GM23338 (cell line): ENCODE measurements at regions not wholly inside any gene's neighbourhood (a gene's known extent, or its start where the extent isn't known, plus 50 kb on each side); places are given as distances from the start of the nearest gene placed in this dataset.

Experiments used
- ATAC-seq: fragments of 200-7000 bp; cut with Tn5 transposase; 3 replicates; pipeline ENCODE4 v1.9.1; 2020
- DNase-seq: peaks from one replicate; pipeline ENCODE4 v3.0.0-alpha.2; 2015; ENCODE audit warnings: low spot score
- H2AFZ ChIP-seq: fragments of 200-600 bp; sonication (generic); 2 replicates; pipeline ENCODE4 v1.8.0; 2016; ENCODE audit warnings: antibody characterized with exemption, mild to moderate bottlenecking, moderate library complexity
- H3F3A ChIP-seq: fragments of 200-600 bp; sonication (generic); replicated peaks from 2 replicates; pipeline ENCODE4 v1.8.0; 2017; ENCODE audit warnings: antibody characterized with exemption, mixed run types, low read depth
- H3K27ac ChIP-seq: fragments of 200-600 bp; sonication (generic); 2 replicates; pipeline ENCODE4 v1.6.1; 2016; ENCODE audit warnings: low read depth
- H3K27me3 ChIP-seq: fragments of 200-600 bp; sonication (generic); 2 replicates; pipeline ENCODE4 v1.8.0; 2016; ENCODE audit warnings: mild to moderate bottlenecking, mixed run types, moderate library complexity; ENCODE audit not compliant: insufficient read depth
- H3K36me3 ChIP-seq: fragments of 200-600 bp; sonication (generic); 2 replicates; pipeline ENCODE4 v1.8.0; 2016; ENCODE audit warnings: mild to moderate bottlenecking; ENCODE audit not compliant: insufficient read depth
- H3K4me1 ChIP-seq: fragments of 200-600 bp; sonication (generic); 2 replicates; pipeline ENCODE4 v1.8.0; 2016; ENCODE audit warnings: mild to moderate bottlenecking, moderate library complexity; ENCODE audit not compliant: insufficient read depth
- H3K4me2 ChIP-seq: fragments of 200-600 bp; sonication (generic); 2 replicates; pipeline ENCODE4 v1.7.1; 2017; ENCODE audit warnings: mixed run types
- H3K4me3 ChIP-seq: fragments of 200-600 bp; sonication (generic); 2 replicates; pipeline ENCODE4 v1.6.1; 2016; ENCODE audit warnings: mixed run types
- H3K79me2 ChIP-seq: fragments of 200-600 bp; sonication (generic); replicated peaks from 2 replicates; pipeline ENCODE4 v1.8.0; 2017; ENCODE audit warnings: mild to moderate bottlenecking; ENCODE audit not compliant: insufficient read depth
- H3K9me2 ChIP-seq: fragments of 200-600 bp; sonication (generic); 2 replicates; pipeline ENCODE4 v1.8.0; 2017; ENCODE audit not compliant: insufficient read depth
- H4K20me1 ChIP-seq: fragments of 200-600 bp; sonication (generic); replicated peaks from 2 replicates; pipeline ENCODE4 v1.8.0; 2017; ENCODE audit warnings: mild to moderate bottlenecking; ENCODE audit not compliant: insufficient read depth
- H3K27ac Mint-ChIP-seq: 2 replicates; pipeline ENCODE4 v1.8.0; 2020; ENCODE audit warnings: inconsistent platforms, mild to moderate bottlenecking, moderate library complexity, mixed read lengths
- H3K27me3 Mint-ChIP-seq: 3 replicates; pipeline ENCODE4 v1.8.0; 2022; ENCODE audit warnings: low read depth, mild to moderate bottlenecking, moderate library complexity, mixed read lengths, inconsistent platforms; ENCODE audit not compliant: insufficient read depth, poor library complexity
- H3K36me3 Mint-ChIP-seq: 3 replicates; pipeline ENCODE4 v1.8.0; 2021; ENCODE audit warnings: low read depth, mild to moderate bottlenecking, inconsistent platforms, moderate library complexity, mixed read lengths
- H3K4me1 Mint-ChIP-seq: 3 replicates; pipeline ENCODE4 v1.8.0; 2020; ENCODE audit warnings: mild to moderate bottlenecking, inconsistent platforms, mixed read lengths
- H3K4me3 Mint-ChIP-seq: 3 replicates; pipeline ENCODE4 v1.8.0; 2021; ENCODE audit warnings: moderate library complexity, mild to moderate bottlenecking, inconsistent platforms, mixed read lengths
- H3K9me3 Mint-ChIP-seq: 3 replicates; pipeline ENCODE4 v1.8.0; 2020; ENCODE audit warnings: moderate library complexity, mild to moderate bottlenecking, inconsistent platforms, mixed read lengths
- CREB1 ChIP-seq: fragments of 250-450 bp; sonication (Bioruptor Pico); IDR thresholded peaks from 2 replicates; pipeline ENCODE4 v1.5.0; 2020; ENCODE audit warnings: low read depth, mild to moderate bottlenecking, moderate library complexity
- EZH2 ChIP-seq: fragments of 200-600 bp; sonication (generic); IDR thresholded peaks from one replicate; pipeline ENCODE4 v1.8.0; 2017; ENCODE audit warnings: antibody characterized with exemption, mild to moderate bottlenecking, low read depth; ENCODE audit not compliant: unreplicated experiment
- EZH2phosphoT487 ChIP-seq: fragments of 200-600 bp; sonication (generic); IDR thresholded peaks from one replicate; pipeline ENCODE4 v1.8.1; 2018; ENCODE audit warnings: antibody characterized with exemption; ENCODE audit not compliant: unreplicated experiment
- JUNB ChIP-seq: IDR thresholded peaks from one replicate; pipeline ENCODE4 v1.6.1; 2016; ENCODE audit warnings: antibody characterized with exemption; ENCODE audit not compliant: unreplicated experiment
- NANOG ChIP-seq: IDR thresholded peaks from 2 replicates; pipeline ENCODE4 v1.6.1; 2016; ENCODE audit warnings: antibody characterized with exemption, borderline replicate concordance
- POLR2AphosphoS5 ChIP-seq: IDR thresholded peaks from 2 replicates; pipeline ENCODE4 v1.6.1; 2016; ENCODE audit warnings: antibody characterized with exemption, low read depth
- STAT1 ChIP-seq: IDR thresholded peaks from one replicate; pipeline ENCODE4 v1.6.1; 2016; ENCODE audit warnings: antibody characterized with exemption; ENCODE audit not compliant: unreplicated experiment
- ZNF114 ChIP-seq: fragments of 250-450 bp; sonication (Bioruptor Pico); IDR thresholded peaks from 2 replicates; pipeline ENCODE4 v1.5.0; 2020; ENCODE audit warnings: mild to moderate bottlenecking, moderate library complexity
- ZNF331 ChIP-seq: fragments of 250-450 bp; sonication (Bioruptor Pico); IDR thresholded peaks from 2 replicates; pipeline ENCODE4 v1.5.0; 2020; ENCODE audit warnings: low read depth, mild to moderate bottlenecking, moderate library complexity
- TF ChIP-seq, protein P1 (sequence below): IDR thresholded peaks from 2 replicates; pipeline ENCODE4 v1.6.1; 2016; ENCODE audit warnings: antibody characterized with exemption
- TF ChIP-seq, protein P2 (sequence below): fragments of 250-450 bp; sonication (Bioruptor Pico); IDR thresholded peaks from 2 replicates; pipeline ENCODE4 v1.5.0; 2020; ENCODE audit warnings: mild to moderate bottlenecking, moderate library complexity
- TF ChIP-seq, protein P3 (sequence below): IDR thresholded peaks from one replicate; pipeline ENCODE4 v1.6.1; 2018; ENCODE audit warnings: antibody characterized with exemption; ENCODE audit not compliant: unreplicated experiment
- TF ChIP-seq, protein P4 (sequence below), 2 experiments: fragments of 200-600 bp in 1 of 2; sonication (generic) in 1 of 2; conservative IDR thresholded peaks; 2 replicates each; pipeline versions ENCODE4 v1.5.1 to v1.6.1; 2016 to 2017; ENCODE audit warnings: antibody characterized with exemption in 2 of 2, low read depth in 2 of 2, mild to moderate bottlenecking in 2 of 2, moderate library complexity in 1 of 2

DNA sequence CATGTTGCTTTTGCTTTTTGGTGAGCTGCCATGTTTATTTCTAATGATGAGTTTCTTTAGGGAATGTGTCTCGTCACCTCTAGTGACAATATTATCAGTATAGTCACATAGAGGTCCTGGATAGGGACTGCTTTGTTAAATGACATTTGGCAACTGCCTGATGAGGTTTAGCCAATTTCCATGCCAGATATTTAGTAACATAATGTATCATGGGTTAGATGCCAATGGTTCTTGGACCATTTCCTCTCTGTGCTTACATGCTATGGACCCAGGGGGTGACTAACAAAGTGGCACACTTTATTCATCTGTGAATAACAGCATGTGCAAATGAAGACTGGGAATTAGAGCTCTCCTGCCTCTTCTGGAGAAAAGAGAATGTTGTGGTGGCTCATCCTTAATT lies 56.2 kb upstream of the RAB27B start:
- H3F3A ChIP-seq: no peaks in the 10 kb centered on the region
- no peaks in the 10 kb centered on the region for H4K20me1 ChIP-seq
- H3K4me1 ChIP-seq: 0 out of 2 replicates have a peak, but pooled peaks cover under 1% of the 10 kb centered on the region
- H3K79me2 ChIP-seq: no peaks in the 10 kb centered on the region
- Mint-ChIP-seq H3K27me3 (no peaks in the 10 kb centered on the region), H3K9me3 (no peaks in the 10 kb centered on the region), H3K36me3 (no peaks in the 10 kb centered on the region), H3K27ac (no peak overlapping the region), H3K4me1 (no peaks in the 10 kb centered on the region; the same call in 2 of the 3 replicates), H3K4me3 (no peak overlapping the region)
- H3K27ac ChIP-seq: no peak overlapping the region
- TF ChIP-seq, protein P1, sequence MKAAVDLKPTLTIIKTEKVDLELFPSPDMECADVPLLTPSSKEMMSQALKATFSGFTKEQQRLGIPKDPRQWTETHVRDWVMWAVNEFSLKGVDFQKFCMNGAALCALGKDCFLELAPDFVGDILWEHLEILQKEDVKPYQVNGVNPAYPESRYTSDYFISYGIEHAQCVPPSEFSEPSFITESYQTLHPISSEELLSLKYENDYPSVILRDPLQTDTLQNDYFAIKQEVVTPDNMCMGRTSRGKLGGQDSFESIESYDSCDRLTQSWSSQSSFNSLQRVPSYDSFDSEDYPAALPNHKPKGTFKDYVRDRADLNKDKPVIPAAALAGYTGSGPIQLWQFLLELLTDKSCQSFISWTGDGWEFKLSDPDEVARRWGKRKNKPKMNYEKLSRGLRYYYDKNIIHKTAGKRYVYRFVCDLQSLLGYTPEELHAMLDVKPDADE: no peak
- no peak for TF ChIP-seq STAT1
- TF ChIP-seq, protein P2, sequence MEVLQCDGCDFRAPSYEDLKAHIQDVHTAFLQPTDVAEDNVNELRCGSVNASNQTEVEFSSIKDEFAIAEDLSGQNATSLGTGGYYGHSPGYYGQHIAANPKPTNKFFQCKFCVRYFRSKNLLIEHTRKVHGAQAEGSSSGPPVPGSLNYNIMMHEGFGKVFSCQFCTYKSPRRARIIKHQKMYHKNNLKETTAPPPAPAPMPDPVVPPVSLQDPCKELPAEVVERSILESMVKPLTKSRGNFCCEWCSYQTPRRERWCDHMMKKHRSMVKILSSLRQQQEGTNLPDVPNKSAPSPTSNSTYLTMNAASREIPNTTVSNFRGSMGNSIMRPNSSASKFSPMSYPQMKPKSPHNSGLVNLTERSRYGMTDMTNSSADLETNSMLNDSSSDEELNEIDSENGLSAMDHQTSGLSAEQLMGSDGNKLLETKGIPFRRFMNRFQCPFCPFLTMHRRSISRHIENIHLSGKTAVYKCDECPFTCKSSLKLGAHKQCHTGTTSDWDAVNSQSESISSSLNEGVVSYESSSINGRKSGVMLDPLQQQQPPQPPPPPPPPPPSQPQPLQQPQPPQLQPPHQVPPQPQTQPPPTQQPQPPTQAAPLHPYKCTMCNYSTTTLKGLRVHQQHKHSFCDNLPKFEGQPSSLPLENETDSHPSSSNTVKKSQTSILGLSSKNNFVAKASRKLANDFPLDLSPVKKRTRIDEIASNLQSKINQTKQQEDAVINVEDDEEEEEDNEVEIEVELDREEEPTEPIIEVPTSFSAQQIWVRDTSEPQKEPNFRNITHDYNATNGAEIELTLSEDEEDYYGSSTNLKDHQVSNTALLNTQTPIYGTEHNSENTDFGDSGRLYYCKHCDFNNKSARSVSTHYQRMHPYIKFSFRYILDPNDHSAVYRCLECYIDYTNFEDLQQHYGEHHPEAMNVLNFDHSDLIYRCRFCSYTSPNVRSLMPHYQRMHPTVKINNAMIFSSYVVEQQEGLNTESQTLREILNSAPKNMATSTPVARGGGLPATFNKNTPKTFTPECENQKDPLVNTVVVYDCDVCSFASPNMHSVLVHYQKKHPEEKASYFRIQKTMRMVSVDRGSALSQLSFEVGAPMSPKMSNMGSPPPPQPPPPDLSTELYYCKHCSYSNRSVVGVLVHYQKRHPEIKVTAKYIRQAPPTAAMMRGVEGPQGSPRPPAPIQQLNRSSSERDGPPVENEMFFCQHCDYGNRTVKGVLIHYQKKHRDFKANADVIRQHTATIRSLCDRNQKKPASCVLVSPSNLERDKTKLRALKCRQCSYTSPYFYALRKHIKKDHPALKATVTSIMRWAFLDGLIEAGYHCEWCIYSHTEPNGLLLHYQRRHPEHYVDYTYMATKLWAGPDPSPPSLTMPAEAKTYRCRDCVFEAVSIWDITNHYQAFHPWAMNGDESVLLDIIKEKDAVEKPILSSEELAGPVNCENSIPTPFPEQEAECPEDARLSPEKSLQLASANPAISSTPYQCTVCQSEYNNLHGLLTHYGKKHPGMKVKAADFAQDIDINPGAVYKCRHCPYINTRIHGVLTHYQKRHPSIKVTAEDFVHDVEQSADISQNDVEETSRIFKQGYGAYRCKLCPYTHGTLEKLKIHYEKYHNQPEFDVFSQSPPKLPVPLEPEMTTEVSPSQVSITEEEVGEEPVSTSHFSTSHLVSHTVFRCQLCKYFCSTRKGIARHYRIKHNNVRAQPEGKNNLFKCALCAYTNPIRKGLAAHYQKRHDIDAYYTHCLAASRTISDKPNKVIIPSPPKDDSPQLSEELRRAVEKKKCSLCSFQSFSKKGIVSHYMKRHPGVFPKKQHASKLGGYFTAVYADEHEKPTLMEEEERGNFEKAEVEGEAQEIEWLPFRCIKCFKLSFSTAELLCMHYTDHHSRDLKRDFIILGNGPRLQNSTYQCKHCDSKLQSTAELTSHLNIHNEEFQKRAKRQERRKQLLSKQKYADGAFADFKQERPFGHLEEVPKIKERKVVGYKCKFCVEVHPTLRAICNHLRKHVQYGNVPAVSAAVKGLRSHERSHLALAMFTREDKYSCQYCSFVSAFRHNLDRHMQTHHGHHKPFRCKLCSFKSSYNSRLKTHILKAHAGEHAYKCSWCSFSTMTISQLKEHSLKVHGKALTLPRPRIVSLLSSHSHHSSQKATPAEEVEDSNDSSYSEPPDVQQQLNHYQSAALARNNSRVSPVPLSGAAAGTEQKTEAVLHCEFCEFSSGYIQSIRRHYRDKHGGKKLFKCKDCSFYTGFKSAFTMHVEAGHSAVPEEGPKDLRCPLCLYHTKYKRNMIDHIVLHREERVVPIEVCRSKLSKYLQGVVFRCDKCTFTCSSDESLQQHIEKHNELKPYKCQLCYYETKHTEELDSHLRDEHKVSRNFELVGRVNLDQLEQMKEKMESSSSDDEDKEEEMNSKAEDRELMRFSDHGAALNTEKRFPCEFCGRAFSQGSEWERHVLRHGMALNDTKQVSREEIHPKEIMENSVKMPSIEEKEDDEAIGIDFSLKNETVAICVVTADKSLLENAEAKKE (CRISPR knock-in tag): no peak
- no peak for TF ChIP-seq ZNF114 (CRISPR knock-in tag)
- TF ChIP-seq CREB1: no peak
- TF ChIP-seq JUNB: no peak
- TF ChIP-seq, protein P3, sequence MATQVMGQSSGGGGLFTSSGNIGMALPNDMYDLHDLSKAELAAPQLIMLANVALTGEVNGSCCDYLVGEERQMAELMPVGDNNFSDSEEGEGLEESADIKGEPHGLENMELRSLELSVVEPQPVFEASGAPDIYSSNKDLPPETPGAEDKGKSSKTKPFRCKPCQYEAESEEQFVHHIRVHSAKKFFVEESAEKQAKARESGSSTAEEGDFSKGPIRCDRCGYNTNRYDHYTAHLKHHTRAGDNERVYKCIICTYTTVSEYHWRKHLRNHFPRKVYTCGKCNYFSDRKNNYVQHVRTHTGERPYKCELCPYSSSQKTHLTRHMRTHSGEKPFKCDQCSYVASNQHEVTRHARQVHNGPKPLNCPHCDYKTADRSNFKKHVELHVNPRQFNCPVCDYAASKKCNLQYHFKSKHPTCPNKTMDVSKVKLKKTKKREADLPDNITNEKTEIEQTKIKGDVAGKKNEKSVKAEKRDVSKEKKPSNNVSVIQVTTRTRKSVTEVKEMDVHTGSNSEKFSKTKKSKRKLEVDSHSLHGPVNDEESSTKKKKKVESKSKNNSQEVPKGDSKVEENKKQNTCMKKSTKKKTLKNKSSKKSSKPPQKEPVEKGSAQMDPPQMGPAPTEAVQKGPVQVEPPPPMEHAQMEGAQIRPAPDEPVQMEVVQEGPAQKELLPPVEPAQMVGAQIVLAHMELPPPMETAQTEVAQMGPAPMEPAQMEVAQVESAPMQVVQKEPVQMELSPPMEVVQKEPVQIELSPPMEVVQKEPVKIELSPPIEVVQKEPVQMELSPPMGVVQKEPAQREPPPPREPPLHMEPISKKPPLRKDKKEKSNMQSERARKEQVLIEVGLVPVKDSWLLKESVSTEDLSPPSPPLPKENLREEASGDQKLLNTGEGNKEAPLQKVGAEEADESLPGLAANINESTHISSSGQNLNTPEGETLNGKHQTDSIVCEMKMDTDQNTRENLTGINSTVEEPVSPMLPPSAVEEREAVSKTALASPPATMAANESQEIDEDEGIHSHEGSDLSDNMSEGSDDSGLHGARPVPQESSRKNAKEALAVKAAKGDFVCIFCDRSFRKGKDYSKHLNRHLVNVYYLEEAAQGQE: no peak
- TF ChIP-seq NANOG: no peak
- TF ChIP-seq ZNF331 (CRISPR knock-in tag): no peak
- no peak for TF ChIP-seq EZH2phosphoT487
- TF ChIP-seq, protein P4, sequence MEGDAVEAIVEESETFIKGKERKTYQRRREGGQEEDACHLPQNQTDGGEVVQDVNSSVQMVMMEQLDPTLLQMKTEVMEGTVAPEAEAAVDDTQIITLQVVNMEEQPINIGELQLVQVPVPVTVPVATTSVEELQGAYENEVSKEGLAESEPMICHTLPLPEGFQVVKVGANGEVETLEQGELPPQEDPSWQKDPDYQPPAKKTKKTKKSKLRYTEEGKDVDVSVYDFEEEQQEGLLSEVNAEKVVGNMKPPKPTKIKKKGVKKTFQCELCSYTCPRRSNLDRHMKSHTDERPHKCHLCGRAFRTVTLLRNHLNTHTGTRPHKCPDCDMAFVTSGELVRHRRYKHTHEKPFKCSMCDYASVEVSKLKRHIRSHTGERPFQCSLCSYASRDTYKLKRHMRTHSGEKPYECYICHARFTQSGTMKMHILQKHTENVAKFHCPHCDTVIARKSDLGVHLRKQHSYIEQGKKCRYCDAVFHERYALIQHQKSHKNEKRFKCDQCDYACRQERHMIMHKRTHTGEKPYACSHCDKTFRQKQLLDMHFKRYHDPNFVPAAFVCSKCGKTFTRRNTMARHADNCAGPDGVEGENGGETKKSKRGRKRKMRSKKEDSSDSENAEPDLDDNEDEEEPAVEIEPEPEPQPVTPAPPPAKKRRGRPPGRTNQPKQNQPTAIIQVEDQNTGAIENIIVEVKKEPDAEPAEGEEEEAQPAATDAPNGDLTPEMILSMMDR (conservative IDR thresholded peaks at IDR 0.05; ENCODE audit: low read depth in 2 of 2): no peak
- no peak for TF ChIP-seq EZH2
- TF ChIP-seq POLR2AphosphoS5: no peak
- H3K36me3 ChIP-seq: no peaks in the 10 kb centered on the region
- no peaks in the 10 kb centered on the region for H3K27me3 ChIP-seq
- H2AFZ ChIP-seq: no peak overlapping the region
- no peak overlapping the region for H3K4me2 ChIP-seq
- no peak overlapping the region for H3K4me3 ChIP-seq
- H3K9me2 ChIP-seq: no peaks in the 10 kb centered on the region; the same call in 1 of the 2 replicates
- ATAC-seq (no peak), DNase-seq (no peak)
